Activated effector memory CD4-positive, alpha-beta T cell treated with Interleukin-2 at 50 U/mL for 16 hours (primary cell): ENCODE measurements at regions not wholly inside any gene's neighbourhood (a gene's known extent, or its start where the extent isn't known, plus 50 kb on each side); places are given as distances from the start of the nearest gene placed in this dataset.

Experiments
- DNase-seq: peaks from one replicate; pipeline ENCODE4 v3.0.0-alpha.2; 2020

GRCh38 chr3:72336821-72337479 is 511.3 kb downstream of the SHQ1 start:
- no peak for DNase-seq

GRCh38 chr3:72336114-72336651 is 512.1 kb downstream of the SHQ1 start:
- DNase-seq: no peak

GRCh38 chr3:72335458-72336095 is 512.7 kb downstream of the SHQ1 start:
- DNase-seq: no peak

- no peak for DNase-seq
Observed at GRCh38 chr3:72334681-72335457, 513.4 kb downstream of the SHQ1 start.

GRCh38 chr3:72332689-72333088 is 515.6 kb downstream of the SHQ1 start:
- DNase-seq: no peak

GRCh38 chr3:72332036-72332435 is 516.2 kb downstream of the SHQ1 start:
- no peak for DNase-seq

GRCh38 chr3:72331076-72331475 is 517.2 kb downstream of the SHQ1 start:
- no peak for DNase-seq

GRCh38 chr3:72329354-72329753 is 518.9 kb downstream of the SHQ1 start:
- DNase-seq: no peak

GRCh38 chr3:72328755-72329277 is 519.4 kb downstream of the SHQ1 start:
- no peak for DNase-seq

GRCh38 chr3:72327008-72327407 is 521.2 kb downstream of the SHQ1 start:
- DNase-seq: no peak

GRCh38 chr3:72324253-72324811 is 523.9 kb downstream of the SHQ1 start:
- no peak for DNase-seq

GRCh38 chr3:72323773-72324172 is 524.5 kb downstream of the SHQ1 start:
- DNase-seq: no peak

GRCh38 chr3:72322264-72322976 is 525.8 kb downstream of the SHQ1 start:
- DNase-seq: no peak

GRCh38 chr3:72320955-72321303 is 527.3 kb downstream of the SHQ1 start:
- no peak for DNase-seq

- no peak for DNase-seq
Observed at GRCh38 chr3:72320095-72320954, 527.9 kb downstream of the SHQ1 start.

GRCh38 chr3:72319194-72320094 is 528.8 kb downstream of the SHQ1 start:
- no peak for DNase-seq

- no peak for DNase-seq
Observed at GRCh38 chr3:72318504-72319193, 529.6 kb downstream of the SHQ1 start.

GRCh38 chr3:72317491-72317890 is 530.8 kb downstream of the SHQ1 start:
- no peak for DNase-seq

- no peak for DNase-seq
Observed at GRCh38 chr3:72316501-72317279, 531.6 kb downstream of the SHQ1 start.
